GM19455 (cell line): ENCODE measurements at regions not wholly inside any gene's neighbourhood (a gene's known extent, or its start where the extent isn't known, plus 50 kb on each side); places are given as distances from the start of the nearest gene placed in this dataset.

Experiments
- ATAC-seq: cut with Tn5 transposase; IDR thresholded peaks from one replicate; pipeline ENCODE4 v1.9.1; 2021; ENCODE audit not compliant: unreplicated experiment

DNA sequence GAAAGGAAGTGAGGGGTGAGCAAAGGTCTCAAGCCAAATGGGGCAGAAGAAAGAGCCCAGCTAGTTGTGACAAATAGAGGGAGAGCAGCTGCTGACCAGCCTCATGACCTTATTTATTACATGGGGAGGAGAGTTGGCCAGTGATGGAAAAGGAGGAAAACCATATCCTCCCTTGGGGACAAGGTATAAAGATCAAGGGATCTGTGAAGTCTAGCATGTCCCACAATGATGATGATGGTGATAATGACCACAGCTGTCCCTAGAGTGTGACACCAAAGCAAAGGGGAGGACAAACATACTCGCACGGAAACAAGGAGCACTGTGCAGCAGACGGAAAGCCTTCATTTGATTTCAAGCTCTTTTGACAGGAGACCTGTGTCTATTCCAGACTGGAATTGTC is 190.4 kb upstream of the MCHR2 start:
- ATAC-seq = no peak

DNA sequence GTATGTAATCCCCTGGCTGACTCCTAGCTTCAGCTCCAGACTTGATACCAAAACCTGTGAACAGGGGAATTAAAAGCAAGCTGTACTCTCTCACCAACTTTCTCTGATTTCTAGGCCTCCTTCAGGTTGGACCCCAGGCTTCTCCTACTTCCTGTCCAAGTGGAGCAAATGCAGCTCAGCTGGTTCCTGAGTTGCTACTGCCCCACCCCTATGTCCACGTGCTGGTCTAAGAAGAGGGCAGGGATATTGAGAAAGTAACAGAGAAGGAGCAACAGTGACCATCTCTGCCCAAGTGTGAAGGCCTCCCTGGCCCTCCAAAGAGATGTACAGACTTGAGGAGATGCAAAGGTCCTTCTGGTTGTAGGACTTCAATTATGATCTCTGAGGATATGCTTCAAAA is 188.3 kb upstream of the MCHR2 start:
- ATAC-seq = no peak

DNA sequence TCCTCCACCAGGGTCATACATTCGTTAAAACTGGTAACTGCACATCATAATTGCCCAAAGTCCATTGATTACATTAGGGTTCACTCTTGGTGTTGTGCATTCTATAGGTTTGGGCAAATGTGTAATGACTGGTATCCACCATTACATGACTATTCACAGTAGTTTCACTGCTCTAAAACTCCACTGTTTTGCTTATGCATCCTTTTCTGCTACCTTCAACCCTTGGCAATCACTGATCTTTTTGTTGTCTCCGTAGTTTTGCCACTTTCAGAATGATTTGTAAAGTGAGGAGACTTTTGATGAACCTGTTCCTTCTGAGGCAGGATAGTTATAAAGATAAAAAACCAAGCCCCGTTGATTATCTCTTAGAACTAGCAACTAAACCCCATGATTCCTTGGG is 187.3 kb upstream of the MCHR2 start:
- ATAC-seq = no peak

DNA sequence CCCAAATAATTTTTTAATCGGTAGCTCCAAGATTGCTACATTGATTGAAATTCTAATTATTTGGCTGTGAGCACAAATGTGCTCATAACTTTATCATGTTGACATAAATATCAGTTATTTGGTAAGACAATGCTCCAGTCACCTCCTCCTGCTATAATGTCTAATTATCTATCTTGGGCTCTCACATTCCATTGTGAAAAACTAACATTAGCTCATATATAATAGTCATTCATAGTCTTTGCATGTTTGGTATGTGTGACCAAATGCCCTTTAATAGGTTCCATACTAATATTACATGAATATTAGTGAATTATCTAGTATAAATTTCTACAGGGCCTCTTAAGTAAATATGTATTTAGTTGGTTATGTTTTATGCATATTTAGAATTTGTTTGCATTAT is 185.6 kb upstream of the MCHR2 start:
- no peak for ATAC-seq

DNA sequence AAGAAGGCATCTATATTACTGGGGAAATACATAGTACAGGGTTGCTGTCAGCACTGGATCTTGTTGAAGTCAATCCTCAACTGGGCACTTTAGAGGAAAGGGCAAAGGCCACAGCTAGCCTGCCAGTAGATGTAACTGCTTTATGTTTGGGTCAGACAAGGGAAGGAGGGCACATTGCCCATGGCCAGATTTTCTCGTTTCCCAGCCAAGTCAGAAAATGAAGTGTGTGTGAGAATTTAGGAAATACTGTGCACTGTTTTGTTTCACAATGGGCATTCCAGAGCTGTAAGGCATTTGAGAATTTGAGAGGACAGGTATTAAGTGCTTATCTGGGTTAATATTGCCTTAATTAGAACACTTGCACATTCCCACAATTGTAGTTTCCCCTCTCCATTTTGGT is 183.9 kb upstream of the MCHR2 start:
- ATAC-seq = no peak

DNA sequence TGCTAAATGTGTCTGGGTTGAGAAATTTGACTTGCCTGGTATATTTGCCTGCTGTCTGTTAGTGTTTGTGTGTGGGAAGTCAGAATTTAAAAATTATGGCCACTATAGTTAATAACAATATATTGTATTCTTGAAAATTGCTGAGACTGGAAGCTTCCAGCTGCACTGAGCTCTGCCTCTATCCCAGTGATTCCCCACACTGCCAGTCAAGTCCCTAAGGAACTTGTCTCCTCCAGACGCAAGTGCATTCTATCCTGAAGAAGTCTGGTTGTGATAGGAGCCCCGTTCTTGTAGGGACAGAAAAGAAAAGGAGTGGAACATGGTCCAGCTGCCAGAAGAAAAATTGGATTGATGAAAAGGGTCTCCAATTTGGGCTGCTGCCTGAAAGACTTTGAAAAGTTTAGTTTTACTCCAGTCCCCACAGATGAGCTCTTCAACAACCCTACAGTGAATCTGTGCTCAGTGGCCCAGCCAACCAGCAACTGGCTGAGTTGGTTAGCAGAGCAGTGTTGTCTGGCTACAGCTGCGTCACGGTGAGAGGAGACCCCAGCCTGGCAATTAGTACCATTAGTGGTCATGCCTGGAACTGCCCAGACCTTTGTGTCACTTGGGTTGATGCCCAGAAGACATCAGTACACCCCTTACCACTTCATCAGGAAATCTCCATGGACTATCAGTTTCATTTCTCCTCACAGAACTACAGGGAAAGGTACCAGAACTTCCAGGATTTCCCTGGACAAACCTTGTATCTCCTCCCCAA is 183.1 kb upstream of the MCHR2 start:
- ATAC-seq = no peak

DNA sequence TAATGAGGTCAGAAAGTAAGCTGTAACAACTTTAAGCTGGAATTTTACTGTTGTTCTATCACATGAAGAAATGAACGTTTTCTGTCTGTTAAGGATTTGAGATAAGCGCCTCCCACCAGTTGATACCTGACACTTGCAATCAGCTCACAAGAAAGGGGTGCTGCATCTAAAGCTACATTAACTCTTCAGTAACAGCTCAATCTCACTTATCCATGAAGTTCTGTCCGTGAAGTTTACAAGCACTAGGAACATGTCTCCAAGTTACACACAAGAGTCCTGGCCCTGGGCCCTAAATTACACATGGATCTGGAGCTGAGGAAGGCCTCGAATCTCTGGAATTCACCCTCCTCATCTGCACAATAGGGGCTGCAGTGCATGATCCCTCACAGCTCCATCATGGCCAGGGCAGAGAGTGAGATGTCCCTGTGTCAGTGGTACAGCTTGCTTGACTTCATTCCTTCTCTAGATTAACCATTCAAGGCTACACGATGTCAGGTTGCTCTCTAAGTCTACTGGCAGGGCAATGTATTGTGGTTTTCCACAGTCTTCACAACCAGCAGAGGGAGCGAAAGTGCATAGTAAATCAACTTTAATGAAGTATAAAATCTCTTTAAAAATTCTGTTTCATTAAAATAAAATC is 182.4 kb upstream of the MCHR2 start:
- ATAC-seq = no peak

DNA sequence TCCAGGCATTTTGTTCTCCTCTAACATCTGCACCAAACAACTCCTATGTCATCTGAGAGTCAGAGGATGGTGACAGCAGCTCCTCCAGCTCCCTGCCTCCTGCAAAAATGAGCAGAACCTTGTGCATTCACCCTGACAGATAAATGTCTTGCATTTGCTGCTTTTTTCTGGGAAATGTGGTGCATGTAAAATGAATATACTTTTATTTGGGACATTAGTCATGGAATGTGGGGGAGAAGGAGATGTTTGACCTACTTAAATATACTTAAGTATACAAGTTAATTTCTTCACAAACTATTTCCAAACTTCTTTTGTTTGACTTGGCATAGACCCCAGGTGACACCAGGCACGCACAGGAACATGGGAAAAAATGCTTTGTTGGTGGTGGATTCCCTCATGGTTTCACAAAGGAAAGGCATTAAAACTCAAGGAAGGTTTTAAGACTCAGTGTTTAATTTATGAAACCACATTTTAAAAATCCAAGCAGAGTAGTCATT is 181.8 kb upstream of the MCHR2 start:
- ATAC-seq = no peak

DNA sequence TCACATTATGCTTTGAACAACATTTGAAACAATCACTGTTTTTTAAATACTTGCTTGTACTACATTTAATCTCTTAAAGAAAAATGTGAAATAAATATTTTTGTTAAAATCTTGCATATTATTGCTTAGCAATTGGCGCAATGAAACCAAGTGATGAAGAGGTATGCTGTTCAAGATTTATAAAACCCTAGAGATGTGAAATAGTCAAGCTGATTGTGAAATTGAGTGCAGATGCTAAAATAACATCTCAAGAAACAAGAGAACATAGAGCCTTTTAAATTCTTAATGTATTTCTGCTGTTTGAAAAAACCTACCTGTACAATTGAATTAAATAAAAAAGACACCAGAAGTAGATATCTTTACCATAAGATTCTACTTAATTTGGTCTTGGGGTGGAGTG is 179.2 kb upstream of the MCHR2 start:
- no peak for ATAC-seq

DNA sequence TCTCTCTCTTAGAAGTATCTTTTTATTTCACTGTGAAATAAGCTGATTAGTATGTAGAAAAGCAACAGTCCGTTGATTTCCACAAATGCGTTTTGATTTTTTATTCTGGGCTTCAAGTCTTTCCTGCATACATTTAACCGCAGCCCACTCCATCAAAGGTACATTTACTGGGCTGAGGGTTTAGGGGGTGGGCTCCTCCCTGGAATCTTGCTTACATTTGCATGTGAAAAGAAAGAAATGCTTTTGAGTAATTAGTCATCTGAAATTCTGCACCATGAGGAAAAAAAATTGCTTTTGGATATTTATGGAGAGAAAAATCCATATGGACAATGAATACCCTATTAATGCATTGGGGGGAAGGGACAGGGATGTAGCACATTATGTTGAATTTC is 178.3 kb upstream of the MCHR2 start:
- ATAC-seq = no peak

DNA sequence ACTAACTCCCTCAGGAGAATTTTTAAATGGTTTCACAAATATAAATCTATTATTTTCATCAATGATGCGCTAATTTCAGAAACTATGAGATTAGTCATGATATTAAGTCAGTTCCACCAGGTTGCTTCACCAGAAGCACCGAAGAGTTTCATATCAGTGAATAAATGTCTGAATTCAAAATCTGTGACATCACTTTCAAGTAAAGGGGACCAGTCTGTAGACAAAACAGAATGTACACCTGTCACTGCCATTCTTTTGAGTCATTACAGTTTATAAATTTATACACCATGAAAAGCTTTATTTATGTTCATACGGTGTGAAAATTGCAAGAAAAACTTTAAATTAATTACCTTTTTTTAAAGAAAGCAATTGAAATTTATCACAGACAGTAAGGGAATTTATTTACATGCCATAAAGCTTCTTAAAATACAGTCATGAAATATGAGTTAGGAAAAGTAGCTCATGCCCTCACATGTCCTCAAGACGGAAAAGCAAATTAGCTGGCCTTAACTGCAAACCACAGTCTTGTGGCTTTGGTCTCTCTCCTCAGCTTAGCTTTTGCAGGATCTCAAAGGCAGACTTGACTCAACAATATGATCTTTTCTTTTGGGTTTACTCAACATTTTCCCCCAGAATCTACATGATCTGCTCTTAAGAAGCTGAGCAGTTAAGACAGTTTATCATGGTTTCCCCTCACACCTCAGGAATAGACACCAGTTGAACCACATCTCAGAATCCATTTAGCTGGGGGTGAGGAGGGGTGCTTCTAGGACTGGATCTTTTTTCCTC is 177.7 kb upstream of the MCHR2 start:
- peak; percentile 87 for ATAC-seq

DNA sequence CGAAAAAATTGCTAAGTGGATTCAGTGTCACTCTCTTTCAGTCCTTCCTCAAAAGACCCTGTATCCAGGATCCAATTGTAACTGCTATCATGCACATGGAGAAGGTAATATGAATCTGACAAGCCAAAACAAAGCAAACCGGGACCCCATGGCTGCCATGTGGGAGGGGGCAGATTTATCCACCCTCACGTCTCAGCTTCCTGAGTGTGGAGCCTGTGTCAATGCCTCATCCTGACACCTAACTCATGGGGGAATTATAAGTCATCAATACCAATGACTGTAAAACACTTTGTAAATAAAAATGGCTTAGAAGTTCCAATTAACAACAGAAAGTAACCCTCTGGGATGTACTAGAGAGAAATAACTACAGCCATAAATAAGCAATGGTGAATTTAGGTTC is 174.1 kb upstream of the MCHR2 start:
- ATAC-seq = no peak

DNA sequence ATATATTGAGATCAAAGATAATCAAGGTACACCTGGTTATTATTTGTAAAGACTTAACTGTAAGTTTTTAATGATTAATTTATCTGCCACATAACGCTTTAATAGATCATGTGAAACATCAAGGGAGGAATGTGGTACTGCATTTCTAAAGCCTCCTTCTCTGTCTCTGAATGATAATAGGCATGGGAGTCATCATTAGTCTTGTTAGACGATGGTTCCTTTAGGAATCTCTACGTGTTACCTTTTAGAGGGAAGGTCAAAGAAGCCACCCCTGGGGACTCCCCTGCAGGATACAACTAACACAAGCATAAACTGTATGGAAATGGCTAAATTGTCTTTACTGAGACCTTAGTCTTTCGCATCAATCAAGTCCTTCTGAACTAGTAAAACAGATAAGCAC is 173.6 kb upstream of the MCHR2 start:
- ATAC-seq = no peak

DNA sequence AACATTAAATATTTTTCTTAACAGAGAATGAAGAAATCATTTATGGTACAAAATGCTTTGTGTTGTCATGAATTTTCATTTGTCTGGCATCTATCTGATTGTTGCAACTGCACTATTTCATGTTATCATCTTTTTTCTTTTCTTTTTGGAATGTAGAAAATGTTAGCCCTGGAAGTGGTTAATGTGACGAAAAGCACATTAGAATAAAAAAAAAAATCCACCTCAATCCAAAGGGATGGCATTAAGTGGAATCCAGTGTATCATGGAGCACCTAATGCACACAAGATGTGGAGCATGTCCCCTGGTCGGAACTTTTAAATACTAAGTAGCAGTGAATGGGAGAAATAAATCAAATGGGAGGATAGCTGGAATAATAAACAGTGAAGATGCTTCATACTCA is 172.9 kb upstream of the MCHR2 start:
- no peak for ATAC-seq

DNA sequence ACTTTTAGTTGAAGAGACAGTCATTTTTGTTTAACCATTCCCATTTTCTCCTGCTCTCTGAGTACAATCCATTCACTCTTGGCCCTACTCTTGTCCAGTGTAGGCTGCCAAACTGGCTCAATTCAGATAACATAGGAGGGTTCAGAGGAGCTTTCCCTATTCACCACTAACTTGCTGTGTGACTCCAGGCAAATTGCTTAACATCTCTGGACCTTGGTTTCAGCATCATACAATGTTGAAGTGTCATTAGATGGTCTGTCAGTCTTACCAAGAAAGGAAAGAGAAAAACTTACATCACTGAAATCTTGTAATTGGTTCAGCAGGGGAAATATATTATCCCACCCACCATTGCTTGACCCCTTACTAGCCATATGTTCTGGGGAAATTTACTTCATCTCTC is 171.4 kb upstream of the MCHR2 start:
- no peak for ATAC-seq

DNA sequence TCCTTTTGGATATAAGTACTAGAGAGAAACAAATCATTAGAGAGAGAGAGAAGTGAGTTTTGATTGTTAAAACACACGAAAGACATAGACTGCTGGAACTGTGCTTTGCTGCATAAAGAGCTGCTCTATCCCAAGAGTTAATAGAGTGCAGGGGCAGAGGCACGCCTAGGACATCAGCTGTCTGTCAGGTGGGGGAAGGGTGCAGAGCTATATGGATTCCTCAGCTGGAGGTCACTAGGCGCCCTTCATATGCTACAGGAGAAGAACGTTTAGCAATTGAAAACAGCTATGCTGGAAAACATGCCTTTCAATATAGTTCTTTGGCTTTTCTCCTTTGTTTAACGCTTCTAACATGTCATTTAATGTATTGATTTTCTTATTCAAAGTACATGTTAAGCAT is 169.0 kb upstream of the MCHR2 start:
- ATAC-seq = no peak

DNA sequence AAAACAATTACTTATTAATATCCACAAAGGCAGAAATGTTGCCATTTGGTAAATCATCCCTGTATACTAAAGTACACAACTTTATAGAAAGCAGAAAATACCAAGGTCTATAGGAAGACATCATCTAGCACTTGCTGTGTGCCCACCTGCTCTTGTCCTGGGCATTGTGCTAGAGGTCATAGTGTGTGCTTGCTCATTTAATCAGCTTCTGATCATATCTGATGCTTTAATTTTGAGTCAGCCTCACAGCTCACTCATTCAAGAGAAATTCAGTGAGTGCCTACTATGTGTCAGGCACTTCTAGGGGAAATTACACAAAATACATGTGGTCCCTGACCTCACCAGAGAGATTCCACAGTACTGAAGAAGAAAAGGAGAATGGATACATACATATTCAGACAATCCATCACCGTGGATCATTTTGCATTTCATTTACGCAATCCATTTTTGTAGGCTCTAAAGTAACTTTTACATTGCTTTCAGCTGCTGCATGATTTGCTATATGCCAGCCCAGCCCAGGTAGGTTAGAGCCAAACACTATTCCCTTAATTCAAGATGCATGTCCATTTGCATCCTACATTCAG is 167.9 kb upstream of the MCHR2 start:
- ATAC-seq = no peak

DNA sequence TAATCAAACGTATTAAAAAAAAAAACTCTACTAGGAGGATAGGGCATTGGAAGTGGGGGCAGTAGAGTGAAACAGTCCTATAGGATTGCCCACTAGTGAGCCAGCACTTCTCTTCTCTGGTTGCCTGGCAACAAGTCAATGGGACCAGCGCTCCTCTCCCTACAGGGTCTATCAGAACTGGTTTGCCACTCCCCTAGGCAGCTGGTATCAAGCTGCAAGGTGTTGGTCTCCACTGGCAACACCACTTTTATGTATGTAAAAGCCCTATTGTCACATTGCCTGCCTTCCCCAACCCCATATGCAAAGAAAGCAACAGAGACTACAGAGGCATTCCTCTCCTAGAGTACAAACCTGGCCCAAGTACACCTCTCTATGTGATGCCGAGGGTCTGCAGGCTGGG is 166.9 kb upstream of the MCHR2 start:
- no peak for ATAC-seq

DNA sequence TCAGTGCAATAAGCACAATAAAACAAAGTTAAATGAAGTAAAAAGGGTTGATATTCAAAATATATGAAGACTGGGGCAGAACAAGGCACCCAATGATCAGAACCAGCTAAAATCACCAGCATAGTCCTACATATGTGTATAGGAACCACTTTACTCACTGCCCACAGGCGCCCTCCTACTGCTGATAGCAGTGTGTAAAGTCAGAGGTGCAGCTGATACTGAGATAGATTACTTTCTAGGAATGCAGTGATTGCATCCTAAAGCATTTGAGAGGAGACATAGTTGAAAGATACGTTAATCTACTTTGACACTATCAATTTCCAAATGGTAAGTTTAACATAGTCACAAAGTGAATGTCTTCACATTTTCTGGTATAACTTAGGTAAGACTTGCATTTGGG is 161.1 kb upstream of the MCHR2 start:
- ATAC-seq = no peak

DNA sequence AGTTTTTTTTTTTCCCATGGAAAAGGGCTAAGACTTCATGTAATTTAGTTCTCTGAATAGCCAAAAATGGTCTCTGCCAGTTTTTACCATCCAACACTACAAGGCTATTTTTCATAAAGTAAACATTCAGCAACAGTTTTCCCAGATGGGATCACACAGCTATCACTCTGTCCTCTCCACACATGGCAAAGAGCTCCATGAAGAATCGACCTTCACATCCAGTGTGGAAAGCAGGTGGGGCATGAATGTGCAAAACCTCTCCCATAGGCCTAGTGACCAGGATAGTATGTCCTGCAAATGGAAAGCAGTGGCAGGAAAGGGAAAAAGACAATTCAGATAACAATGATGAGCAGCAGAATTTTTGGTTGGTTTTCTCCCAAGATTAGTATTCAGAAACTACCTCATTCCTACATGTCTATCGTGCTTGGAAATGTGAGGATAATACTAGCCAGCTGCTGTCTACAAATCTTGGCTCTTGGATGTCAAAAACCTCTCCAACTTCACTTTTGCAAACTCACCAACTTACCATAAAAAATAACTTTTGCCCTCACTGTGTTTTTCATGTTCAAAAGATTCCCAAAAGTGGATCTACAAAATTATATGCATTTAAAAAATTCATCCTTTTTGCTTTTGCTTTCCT is 159.7 kb upstream of the MCHR2 start:
- ATAC-seq = no peak

DNA sequence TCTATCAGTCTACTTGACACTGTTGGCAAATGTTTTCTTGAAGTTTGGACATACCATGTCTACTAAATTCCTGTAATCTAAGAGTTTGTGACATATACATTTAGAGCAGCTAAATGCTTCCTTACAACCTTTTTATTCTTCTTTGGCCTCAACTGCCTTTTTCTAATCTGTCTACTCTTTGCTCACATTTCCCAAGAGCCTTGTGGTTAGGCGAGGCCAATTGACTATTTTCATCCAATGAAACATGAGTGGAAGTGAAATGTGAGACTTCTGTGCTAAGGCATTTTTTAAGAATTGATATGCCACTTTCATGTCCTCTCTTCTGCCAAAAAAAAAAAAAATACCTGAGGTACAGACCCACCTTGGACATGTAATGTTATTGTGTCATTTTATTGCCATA is 158.2 kb upstream of the MCHR2 start:
- no peak for ATAC-seq
